22Rv1 (cell line): ENCODE measurements at regions not wholly inside any gene's neighbourhood (a gene's known extent, or its start where the extent isn't known, plus 50 kb on each side); places are given as distances from the start of the nearest gene placed in this dataset.

ENCODE experiments used
- H3K27ac ChIP-seq: fragments of 450-650 bp; 2 replicates; pipeline ENCODE4 v1.5.1; 2017
- ZFX ChIP-seq: fragments of 450-650 bp; IDR thresholded peaks from 2 replicates; pipeline ENCODE4 v1.6.1; 2017; ENCODE audit warnings: antibody characterized with exemption, borderline replicate concordance
- TF ChIP-seq, protein P1 (sequence below): fragments of 450-650 bp; IDR thresholded peaks from 2 replicates; pipeline ENCODE4 v1.5.1; 2017; ENCODE audit warnings: mild to moderate bottlenecking

DNA sequence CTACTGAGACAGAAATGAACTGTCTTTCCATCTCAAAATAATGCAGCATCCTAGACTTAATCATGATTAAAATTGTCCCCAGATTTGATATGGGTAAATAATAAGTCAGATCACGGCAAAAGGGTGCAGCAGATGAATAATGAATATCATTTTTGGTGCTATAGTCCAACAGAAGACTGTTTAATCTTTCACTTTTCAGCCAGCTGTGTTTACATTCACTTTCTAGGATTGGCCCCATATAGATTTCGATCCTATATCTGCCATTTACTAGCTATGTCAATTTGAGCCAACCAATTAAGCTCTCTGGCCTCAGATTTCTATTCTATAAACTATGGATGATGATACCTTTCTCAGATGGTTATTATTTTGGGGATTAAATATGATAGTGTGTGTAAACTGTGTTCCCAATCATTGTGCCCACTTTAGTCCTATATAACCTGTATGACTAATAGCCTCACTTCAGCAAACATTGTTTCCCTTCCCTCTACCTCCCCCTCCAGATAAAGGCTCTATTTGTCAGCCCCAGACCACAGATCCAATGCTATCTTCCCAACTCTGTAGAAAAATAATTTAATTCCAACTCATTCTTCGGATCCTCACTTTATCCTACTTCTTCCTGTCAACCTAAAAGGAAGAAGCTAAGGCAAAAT is 53.6 kb upstream of the NT5E start:
- no peak overlapping the region for H3K27ac ChIP-seq

DNA sequence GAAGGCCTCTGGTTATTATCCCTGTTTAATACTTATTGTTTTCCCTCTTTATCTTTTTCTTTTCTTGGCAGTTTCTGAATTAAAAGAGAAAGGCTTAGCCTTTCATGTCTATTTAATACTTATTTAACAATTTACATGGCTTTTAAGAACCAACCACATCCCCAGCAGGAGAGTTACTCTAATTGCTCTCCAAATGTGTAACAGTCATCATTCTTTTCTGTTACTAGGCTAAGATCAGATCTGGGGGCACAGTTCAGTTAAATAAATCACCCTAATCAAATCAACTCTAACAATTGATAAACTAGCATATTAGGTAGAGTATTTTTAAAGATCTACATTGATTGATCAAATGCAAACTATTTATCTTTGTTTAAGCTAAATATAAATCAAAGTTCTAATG is 54.1 kb upstream of the NT5E start:
- no peak overlapping the region for H3K27ac ChIP-seq
- no peak for TF ChIP-seq ZFX
- TF ChIP-seq, protein P1, sequence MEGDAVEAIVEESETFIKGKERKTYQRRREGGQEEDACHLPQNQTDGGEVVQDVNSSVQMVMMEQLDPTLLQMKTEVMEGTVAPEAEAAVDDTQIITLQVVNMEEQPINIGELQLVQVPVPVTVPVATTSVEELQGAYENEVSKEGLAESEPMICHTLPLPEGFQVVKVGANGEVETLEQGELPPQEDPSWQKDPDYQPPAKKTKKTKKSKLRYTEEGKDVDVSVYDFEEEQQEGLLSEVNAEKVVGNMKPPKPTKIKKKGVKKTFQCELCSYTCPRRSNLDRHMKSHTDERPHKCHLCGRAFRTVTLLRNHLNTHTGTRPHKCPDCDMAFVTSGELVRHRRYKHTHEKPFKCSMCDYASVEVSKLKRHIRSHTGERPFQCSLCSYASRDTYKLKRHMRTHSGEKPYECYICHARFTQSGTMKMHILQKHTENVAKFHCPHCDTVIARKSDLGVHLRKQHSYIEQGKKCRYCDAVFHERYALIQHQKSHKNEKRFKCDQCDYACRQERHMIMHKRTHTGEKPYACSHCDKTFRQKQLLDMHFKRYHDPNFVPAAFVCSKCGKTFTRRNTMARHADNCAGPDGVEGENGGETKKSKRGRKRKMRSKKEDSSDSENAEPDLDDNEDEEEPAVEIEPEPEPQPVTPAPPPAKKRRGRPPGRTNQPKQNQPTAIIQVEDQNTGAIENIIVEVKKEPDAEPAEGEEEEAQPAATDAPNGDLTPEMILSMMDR = no peak

More for the DNA sequence above, 53.6 kb upstream of the NT5E start:
- TF ChIP-seq, protein P1 = no peak
- no peak for TF ChIP-seq ZFX

DNA sequence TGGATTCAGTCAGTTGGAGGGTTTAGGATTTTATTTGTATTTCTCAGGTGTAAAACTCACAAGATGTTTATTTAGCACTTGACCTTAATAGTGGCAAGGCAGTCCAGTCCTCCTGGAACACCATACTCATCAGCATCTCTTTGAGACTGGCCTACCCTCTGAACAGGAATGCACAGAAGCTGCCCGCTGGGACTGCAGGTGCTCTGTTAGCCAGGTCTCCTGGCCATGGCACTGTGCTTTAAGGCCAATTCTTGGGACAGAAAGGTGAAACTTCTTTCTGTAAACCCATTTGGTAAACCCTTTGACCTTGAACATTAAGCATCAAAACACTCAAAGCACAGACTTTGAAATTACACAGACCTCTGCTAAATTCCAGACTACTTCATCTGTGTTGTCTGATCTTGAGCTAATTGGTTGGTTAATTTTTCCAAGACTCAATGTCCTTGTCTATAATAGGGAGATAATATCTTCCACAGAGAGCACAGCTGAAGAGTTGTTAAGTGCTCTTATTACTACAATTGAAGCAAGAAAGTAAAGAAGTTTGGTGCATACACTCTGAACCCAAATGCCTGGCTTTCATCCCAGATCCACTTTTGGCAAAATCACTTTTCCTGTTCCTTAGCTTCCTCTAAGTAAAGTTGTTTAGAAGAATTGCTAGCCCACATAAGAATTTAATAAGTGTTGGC is 54.9 kb upstream of the NT5E start:
- no peak for TF ChIP-seq ZFX
- TF ChIP-seq, protein P1 = no peak

DNA sequence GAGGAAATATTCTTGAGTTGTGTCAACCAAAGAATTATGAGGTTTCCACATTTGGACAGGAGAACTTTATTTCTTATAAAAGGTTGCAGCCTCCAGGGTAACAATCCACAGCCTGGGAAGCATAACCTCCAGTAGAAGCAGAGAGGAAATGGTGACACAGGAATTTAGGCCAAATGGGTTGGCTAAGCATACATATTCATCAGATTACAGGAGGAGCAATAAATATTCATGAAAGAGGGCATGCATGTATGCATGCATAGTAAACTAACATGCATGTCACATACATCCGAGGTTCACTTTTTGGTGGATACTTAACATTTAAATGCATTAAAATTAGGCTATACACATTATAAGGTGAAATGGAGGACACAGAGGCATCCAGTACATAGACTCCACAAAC is 55.7 kb upstream of the NT5E start:
- no peak overlapping the region for H3K27ac ChIP-seq
- no peak for TF ChIP-seq ZFX
- TF ChIP-seq, protein P1 = no peak

More for the DNA sequence above, 54.9 kb upstream of the NT5E start:
- no peak overlapping the region for H3K27ac ChIP-seq

DNA sequence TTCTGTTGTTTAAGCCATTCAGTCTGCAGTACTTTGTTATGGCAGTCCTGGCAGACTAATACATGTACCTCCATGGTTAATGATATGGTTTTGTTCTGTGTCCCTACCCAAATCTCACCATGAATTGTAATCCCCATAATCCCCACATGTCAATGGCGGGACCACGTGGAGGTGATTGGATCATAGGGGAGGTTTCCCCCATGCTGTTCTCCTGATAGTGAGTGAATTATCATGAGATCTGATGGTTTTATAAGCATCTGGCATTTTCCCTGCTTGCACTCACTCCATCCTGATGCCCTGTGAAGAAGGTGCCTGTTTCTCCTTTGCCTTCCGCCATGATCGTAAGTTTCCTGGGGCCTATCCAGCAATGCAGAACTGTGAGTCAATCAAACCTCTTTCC is 57.5 kb upstream of the NT5E start:
- no peak overlapping the region for H3K27ac ChIP-seq
- TF ChIP-seq, protein P1 = no peak
- no peak for TF ChIP-seq ZFX

DNA sequence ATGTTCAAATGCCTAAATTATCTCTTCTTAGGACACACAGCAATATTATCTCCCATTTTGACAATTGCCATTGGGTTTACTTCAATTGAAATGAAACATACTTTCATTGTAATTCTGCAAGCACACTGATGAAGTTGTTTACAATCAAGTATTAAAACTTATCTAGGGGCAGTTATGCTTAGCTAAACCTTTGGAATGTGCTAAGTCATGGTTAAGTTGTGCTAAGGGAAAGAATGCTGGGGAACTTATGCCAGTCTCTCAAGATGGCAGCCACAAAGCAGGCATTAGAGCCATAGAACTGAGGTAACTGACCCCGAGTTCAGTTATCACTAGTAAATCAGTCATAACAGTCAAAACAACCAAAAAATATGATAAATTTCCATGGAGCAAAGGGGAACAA is 59.1 kb upstream of the NT5E start:
- no peak overlapping the region for H3K27ac ChIP-seq
- TF ChIP-seq ZFX = no peak
- TF ChIP-seq, protein P1 = no peak

DNA sequence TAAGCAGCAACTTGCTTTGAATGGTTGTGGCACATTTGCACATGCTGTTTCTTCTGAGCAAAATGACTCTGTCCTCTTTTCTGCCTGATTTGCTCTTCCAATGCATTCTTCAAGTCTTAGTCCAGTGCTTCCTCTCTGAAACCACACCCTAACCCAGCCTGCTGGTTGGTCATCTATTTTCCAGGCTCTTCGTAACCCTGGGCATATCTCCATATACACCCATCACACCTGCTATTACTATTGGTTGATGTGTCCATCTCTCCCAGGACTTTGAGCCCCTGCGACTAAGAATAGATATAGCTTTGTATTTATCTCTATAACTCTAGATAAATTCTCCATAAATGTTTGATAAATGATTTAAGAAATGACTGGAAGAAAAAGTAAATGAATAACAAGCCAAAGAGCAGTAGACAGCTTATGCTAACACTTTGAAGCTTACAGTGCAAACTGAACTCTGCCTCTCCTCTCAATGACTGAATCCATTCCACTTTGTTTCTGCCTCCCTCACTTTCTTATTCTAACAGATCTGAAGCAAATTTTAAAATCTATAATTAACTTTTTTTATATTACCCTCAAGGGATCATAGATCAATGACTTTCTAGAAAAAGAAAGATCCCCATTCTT is 59.7 kb upstream of the NT5E start:
- no peak overlapping the region for H3K27ac ChIP-seq
- TF ChIP-seq, protein P1 = no peak
- TF ChIP-seq ZFX = no peak
